ENCODE measurements at regions not wholly inside any gene's neighbourhood (a gene's known extent, or its start where the extent isn't known, plus 50 kb on each side); places are given as distances from the start of the nearest gene placed in this dataset.

DNA sequence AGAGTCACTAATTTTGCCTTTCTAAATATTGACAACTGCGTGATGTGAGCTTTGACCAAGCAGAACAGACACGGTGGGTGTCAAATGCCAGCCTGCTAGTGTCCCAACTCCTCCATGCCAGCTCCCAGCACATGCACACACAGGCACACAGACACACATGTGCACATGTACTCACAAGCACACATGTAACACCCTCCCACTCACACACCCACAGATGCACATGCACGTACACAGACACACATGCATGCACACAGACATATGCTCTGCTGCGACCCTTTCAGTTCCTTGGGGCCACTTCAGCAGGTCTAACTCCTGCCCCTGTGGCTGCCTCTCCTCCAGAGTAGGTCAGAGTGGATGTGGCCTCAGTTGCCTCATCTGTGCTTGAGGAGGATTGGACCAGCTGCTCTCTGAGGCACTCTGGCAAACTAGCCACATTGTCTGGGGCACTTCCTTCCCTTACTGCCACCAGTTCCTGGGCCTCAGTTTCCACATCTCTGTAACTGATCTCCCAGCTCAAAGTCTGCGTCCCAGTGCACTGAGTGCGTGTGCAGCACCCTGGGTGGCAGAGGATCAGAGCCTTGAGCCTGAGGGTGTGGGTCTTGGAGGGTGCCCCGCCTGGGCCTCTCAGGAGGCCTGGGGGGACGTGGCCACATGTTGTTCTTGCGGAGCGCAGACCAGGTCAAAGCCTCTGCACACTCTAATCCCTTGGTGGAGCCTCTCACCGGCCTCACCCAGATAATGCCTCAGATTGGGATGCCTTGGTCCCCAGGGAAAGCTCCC, 55.0 kb upstream of the PRR23E start:
- TF ChIP-seq, protein P1, sequence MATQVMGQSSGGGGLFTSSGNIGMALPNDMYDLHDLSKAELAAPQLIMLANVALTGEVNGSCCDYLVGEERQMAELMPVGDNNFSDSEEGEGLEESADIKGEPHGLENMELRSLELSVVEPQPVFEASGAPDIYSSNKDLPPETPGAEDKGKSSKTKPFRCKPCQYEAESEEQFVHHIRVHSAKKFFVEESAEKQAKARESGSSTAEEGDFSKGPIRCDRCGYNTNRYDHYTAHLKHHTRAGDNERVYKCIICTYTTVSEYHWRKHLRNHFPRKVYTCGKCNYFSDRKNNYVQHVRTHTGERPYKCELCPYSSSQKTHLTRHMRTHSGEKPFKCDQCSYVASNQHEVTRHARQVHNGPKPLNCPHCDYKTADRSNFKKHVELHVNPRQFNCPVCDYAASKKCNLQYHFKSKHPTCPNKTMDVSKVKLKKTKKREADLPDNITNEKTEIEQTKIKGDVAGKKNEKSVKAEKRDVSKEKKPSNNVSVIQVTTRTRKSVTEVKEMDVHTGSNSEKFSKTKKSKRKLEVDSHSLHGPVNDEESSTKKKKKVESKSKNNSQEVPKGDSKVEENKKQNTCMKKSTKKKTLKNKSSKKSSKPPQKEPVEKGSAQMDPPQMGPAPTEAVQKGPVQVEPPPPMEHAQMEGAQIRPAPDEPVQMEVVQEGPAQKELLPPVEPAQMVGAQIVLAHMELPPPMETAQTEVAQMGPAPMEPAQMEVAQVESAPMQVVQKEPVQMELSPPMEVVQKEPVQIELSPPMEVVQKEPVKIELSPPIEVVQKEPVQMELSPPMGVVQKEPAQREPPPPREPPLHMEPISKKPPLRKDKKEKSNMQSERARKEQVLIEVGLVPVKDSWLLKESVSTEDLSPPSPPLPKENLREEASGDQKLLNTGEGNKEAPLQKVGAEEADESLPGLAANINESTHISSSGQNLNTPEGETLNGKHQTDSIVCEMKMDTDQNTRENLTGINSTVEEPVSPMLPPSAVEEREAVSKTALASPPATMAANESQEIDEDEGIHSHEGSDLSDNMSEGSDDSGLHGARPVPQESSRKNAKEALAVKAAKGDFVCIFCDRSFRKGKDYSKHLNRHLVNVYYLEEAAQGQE (IDR thresholded peaks at IDR 0.05; ENCODE audit: insufficient replicate concordance, low read depth), result no peak
- TF ChIP-seq, protein P2, sequence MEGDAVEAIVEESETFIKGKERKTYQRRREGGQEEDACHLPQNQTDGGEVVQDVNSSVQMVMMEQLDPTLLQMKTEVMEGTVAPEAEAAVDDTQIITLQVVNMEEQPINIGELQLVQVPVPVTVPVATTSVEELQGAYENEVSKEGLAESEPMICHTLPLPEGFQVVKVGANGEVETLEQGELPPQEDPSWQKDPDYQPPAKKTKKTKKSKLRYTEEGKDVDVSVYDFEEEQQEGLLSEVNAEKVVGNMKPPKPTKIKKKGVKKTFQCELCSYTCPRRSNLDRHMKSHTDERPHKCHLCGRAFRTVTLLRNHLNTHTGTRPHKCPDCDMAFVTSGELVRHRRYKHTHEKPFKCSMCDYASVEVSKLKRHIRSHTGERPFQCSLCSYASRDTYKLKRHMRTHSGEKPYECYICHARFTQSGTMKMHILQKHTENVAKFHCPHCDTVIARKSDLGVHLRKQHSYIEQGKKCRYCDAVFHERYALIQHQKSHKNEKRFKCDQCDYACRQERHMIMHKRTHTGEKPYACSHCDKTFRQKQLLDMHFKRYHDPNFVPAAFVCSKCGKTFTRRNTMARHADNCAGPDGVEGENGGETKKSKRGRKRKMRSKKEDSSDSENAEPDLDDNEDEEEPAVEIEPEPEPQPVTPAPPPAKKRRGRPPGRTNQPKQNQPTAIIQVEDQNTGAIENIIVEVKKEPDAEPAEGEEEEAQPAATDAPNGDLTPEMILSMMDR (IDR thresholded peaks at IDR 0.05; ENCODE audit: insufficient read depth, low read length), result no peak
- TF ChIP-seq POLR2AphosphoS5 (IDR thresholded peaks at IDR 0.05; ENCODE audit: low read depth), result no peak
